Islet precursor cell (in vitro differentiated cells): ENCODE measurements at regions not wholly inside any gene's neighbourhood (a gene's known extent, or its start where the extent isn't known, plus 50 kb on each side); places are given as distances from the start of the nearest gene placed in this dataset.
"Not testable (repeated sequence)": the region's sequence is repeated elsewhere in the genome, so short reads cannot be mapped to it uniquely, and the experiment has no call there.

Experiments
- DNase-seq: peaks from one replicate; pipeline ENCODE4 v3.0.0-alpha.2; 2018

- no peak for DNase-seq
These were observed 179.1 kb upstream of the IL1RAPL1 start for GRCh38 chrX:28408017-28408723.

- DNase-seq: no peak
These were observed 188.9 kb upstream of the IL1RAPL1 start for GRCh38 chrX:28398342-28398741.

DNA sequence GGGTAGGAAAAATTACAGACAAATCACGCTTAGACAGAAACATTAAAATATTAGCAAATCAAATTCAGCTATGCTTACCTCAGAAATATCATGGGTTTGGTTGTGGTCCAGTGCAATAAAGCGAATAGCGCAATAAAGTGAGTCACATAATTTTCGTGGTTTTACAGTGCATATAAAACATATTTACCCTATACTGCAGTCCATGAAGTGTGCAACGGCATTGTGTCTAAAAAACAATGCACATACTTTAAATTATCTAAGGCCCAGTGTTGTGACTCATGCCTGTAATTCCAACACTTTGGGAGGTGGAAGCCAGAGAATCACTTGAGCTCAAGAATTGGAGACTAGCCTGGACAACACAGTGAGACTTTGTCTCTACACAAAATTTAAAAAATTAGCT, 195.7 kb upstream of the IL1RAPL1 start:
- DNase-seq: no peak

DNA sequence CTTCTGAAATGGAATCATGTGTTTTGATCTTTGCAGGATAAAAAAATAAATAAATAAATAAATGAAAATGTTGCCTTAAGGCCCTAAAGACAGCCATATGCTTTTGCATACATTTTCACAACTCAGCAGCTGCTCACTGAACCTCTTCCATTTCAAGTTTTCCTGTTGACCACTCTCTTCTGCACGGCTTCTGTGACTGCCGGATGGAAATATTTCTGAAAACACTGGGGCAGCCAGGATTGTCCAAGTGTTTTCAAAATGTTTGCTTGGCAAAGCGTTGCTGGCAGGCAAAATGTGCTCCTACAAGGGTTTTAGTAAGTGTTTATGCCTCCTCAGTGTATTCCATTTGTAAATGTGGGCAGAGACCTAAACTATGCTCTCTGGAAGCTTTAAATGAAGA, 208.1 kb upstream of the IL1RAPL1 start:
- DNase-seq: no peak

- not testable (repeated sequence) for DNase-seq
These were observed 219.6 kb upstream of the IL1RAPL1 start for GRCh38 chrX:28367649-28368048.

GRCh38 chrX:28351801-28352200, 235.4 kb upstream of the IL1RAPL1 start:
- DNase-seq: no peak

GRCh38 chrX:28349888-28350287, 237.4 kb upstream of the IL1RAPL1 start:
- DNase-seq: no peak

DNA sequence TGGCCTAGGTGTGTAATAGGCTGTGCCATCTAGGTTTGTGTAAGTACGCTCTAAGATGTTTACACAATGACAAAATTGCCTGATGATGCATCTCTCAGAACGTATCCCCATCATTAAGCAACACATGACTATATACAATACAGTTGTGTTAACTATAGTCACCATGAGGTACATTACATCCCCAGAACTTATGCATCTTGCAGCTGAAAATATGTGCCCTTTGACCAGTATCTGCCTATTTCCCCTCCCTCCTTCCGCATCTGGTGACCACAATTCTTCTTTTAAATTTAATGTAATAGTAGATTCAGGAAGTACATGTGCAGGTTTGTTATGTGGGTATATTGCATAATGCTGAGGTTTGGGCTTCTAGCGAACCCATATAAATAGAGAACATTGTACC, 239.8 kb upstream of the IL1RAPL1 start:
- no peak for DNase-seq

DNA sequence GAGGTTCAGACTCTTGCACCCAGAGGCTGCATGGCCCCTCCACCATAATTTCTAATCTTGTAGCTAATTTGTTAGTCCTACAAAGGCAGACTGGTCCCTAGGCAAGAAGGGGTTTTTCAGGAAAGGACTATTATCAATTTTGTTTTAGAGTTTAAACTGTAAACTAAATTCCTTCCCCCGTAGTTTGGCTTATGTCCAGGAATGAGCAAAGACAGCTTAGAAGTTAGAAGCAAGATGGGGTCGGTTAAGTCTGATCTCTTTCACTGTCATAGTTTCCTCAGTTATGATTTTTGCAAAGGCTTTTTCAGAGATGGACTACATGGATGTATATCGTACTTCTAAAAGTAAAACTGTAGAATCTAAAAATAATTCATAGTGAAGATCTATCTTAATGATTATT, 258.1 kb upstream of the IL1RAPL1 start:
- no peak for DNase-seq

GRCh38 chrX:28324321-28324721, 262.9 kb upstream of the IL1RAPL1 start:
- peak; percentile 65 for DNase-seq

GRCh38 chrX:28321286-28321685, 266.0 kb upstream of the IL1RAPL1 start:
- no peak for DNase-seq

- DNase-seq: no peak
These were observed 274.3 kb upstream of the IL1RAPL1 start for GRCh38 chrX:28312965-28313364.

- DNase-seq: no peak
These were observed 275.0 kb upstream of the IL1RAPL1 start for GRCh38 chrX:28312259-28312658.

DNA sequence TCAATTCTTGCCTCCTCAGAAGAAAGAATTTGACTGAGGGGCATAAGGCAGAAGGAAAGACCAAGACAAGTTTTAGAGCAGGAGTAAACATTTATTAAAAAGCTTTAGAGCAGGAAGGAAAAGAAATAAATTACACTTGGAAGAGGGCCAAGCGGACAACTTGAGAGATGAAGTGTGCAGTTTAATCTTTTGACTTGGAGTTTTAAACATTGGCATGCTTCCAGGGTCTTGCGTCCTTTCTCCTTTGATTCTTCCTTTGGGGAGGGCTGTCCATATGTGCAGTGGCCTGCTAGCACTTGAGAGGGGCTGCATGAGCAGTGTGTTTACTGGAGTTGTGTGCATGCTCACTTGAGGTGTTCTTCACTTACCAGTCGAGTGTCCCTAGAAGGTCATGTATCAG, 275.8 kb upstream of the IL1RAPL1 start:
- no peak for DNase-seq

- DNase-seq: no peak
These were observed 283.8 kb upstream of the IL1RAPL1 start for GRCh38 chrX:28303486-28303885.

DNA sequence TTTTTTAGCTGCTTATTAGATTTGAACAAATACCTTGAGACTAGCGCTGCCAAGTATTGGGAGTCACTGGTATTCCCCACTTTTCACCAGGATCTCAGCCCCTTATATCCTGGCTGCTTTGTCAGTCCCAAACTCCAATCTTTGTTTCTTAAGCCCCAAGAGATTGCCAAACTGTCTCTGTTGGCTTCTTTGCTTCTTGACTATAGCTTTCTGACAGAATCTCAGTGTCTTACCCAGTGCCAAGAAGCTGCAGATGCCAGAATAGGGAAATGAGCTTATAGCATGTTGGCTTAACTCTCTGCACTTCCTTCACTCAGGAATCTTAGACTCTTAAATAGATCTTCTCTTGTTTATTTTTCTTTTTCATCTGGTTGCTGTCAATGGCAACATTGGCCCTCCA, 297.5 kb upstream of the DCAF8L1 start:
- DNase-seq: no peak

- DNase-seq: no peak
These were observed 297.0 kb upstream of the DCAF8L1 start for GRCh38 chrX:28278251-28278650.

DNA sequence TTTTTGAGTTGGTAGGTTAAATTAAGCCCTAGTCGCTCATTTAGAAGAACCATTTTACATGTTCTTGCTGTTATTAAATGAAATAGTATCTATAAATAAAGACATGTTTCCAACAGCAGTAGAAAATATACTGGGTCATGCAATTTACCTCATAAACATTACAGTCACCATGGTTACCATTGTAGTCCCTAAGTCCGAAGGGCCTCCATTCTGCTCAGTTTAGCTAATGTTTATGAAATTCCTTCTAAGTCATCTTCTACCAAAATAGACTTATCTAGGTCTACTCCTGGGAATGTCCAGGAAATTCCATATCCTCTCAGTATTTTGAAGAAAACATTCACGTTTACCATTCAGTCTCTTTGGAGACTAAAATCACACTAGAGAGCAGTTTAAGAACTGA, 292.5 kb upstream of the DCAF8L1 start:
- no peak for DNase-seq

- DNase-seq: no peak
These were observed 265.4 kb upstream of the DCAF8L1 start for GRCh38 chrX:28246675-28247074.

DNA sequence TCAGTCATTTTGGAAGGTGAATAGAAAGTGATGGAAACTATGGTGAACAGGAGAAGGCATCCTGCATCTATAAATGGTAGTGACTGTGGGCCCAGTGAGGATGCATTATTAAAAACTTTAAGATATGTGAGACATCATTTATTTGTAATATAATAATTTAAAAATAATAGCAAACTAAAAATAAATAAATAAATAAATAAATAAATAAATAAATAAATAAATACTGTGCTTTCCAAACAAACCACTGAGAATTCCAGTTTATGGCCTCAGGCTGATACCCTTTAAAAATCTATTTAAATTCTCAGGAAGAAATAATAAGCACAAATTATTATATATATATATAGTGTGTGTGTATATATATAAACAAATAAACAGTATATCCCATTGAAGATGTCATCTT, 248.0 kb upstream of the DCAF8L1 start:
- DNase-seq: no peak

DNA sequence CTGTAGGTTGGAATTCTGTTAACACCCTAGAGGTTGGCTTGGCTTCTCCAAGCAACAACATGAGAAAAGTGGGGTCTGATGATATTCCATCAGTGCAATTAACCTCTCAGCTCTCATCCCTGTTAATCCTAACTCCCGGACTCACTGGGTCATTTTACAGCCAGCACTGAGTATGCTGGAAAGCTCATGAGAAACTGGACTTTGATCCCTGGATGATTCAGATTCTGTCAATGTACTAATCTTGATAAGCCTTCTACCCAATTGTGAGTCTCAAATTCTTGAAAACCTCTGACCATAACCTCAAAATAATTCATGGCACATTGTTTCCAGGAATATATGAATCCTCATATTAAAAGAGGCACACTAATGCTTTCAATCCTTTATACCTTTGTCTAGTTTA, 244.3 kb upstream of the DCAF8L1 start:
- DNase-seq: no peak

GRCh38 chrX:28223991-28224390, 242.7 kb upstream of the DCAF8L1 start:
- DNase-seq: no peak

DNA sequence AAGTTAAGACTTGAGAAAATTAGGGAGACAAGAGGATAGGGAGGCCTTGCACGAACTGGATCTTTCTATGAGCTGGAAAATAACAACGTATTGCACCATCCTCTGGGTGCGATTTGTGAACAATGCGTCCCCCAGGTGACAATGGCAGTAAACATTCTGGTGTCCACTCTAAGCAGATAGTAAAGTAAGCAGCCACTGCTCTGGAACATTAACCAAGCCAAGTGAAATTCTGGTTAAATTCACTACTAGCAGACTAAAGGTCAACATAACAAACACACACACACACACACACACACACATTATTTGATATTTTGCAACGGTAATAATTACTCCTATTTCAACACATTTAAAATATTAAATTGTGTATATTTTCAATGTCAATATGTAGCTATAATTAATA, 242.2 kb upstream of the DCAF8L1 start:
- no peak for DNase-seq

DNA sequence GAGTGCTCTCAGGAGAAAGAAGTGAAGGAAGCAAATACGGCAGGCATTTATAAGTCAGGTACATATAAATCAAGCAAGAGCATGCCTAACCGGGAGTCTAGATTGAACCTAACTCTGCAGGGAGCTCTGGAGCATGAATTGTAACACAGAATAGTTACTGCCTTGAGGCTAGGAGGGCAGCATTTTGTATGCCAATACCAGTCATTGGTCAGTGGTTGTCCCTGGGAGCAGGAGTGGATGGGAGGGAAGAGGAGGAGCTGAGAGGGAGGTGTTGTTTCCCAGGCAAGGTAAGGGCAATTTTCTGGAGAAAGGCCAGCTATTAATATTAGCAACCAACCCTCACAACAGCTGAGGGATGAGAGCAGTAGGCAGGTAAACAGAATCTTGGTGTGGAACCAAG, 224.7 kb upstream of the DCAF8L1 start:
- no peak for DNase-seq

DNA sequence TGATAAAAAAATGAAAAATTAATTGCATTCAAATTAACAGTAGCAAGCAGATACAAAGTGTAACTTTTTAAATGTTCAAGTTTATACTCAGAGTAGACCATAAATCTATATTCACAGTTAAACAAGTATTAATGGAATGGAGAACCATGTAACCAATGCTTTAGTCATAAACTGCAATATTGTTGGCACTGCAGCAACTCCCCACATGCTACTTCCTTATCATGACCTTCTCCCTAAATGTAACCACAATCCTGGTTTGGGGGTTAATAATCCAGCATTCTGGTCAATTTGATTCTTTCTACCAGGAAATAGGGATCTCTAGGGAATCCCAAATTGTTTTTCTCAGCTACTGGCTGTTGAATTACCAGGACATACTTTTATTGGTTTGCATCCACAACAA, 223.9 kb upstream of the DCAF8L1 start:
- no peak for DNase-seq

- DNase-seq: no peak
These were observed 207.8 kb upstream of the DCAF8L1 start for GRCh38 chrX:28189011-28189410.
